WTC11 (cell line): ENCODE measurements at regions not wholly inside any gene's neighbourhood (a gene's known extent, or its start where the extent isn't known, plus 50 kb on each side); places are given as distances from the start of the nearest gene placed in this dataset.

Experiments used
- ATAC-seq: fragments of 200-7000 bp; cut with Tn5 transposase; 2 replicates; pipeline ENCODE4 v1.10.0; 2021; ENCODE audit warnings: mild to moderate bottlenecking, moderate library complexity
- CTCF ChIA-PET: fragments of 300-600 bp; sonication (Branson Sonifier 250); formaldehyde crosslinking; loops from one replicate; lab custom pipeline; 2021; ENCODE audit warnings: antibody characterized with exemption; lab: Charles Lee
- POLR2A ChIA-PET: fragments of 350-600 bp; sonication (Branson Sonifier 250); formaldehyde crosslinking; loops from one replicate; lab custom pipeline; 2021; ENCODE audit warnings: antibody characterized with exemption; lab: Charles Lee
- DNase-seq: peaks from one replicate; pipeline ENCODE4 v3.0.0; 2021; ENCODE audit warnings: low spot score
- H3K27ac Mint-ChIP-seq: 2 replicates; pipeline ENCODE4 v1.8.0; 2021; ENCODE audit warnings: mixed read lengths
- H3K27me3 Mint-ChIP-seq: 2 replicates; pipeline ENCODE4 v1.8.0; 2021; ENCODE audit warnings: low read depth, mild to moderate bottlenecking, moderate library complexity, mixed read lengths
- H3K36me3 Mint-ChIP-seq: 2 replicates; pipeline ENCODE4 v1.8.0; 2021; ENCODE audit warnings: mixed read lengths
- H3K4me1 Mint-ChIP-seq: 2 replicates; pipeline ENCODE4 v1.8.0; 2022; ENCODE audit warnings: mixed read lengths
- H3K4me3 Mint-ChIP-seq: 2 replicates; pipeline ENCODE4 v1.8.0; 2021; ENCODE audit warnings: mild to moderate bottlenecking, moderate library complexity, mixed read lengths
- H3K9me3 Mint-ChIP-seq: 2 replicates; pipeline ENCODE4 v1.8.0; 2021; ENCODE audit warnings: mixed read lengths
- ATF6 ChIP-seq: sonication (generic); formaldehyde crosslinking; IDR thresholded peaks from 2 replicates; pipeline ENCODE4 v1.8.1; 2023; ENCODE audit warnings: mild to moderate bottlenecking, missing genetic modification reagents
- ESRRA ChIP-seq: sonication (generic); formaldehyde crosslinking; IDR thresholded peaks from 2 replicates; pipeline ENCODE4 v1.8.1; 2022; ENCODE audit warnings: mild to moderate bottlenecking, missing genetic modification reagents, borderline replicate concordance
- GRHL2 ChIP-seq: fragments of 250-450 bp; sonication (Bioruptor Pico); IDR thresholded peaks from 2 replicates; pipeline ENCODE4 v1.8.0; 2022; ENCODE audit warnings: mild to moderate bottlenecking, moderate library complexity; ENCODE audit not compliant: insufficient replicate concordance, severe bottlenecking
- NR3C1 ChIP-seq: sonication (generic); formaldehyde crosslinking; conservative IDR thresholded peaks from 2 replicates; pipeline ENCODE4 v1.8.1; 2023; ENCODE audit warnings: low read depth, mild to moderate bottlenecking, missing genetic modification reagents
- STAT6 ChIP-seq: sonication (generic); formaldehyde crosslinking; conservative IDR thresholded peaks from 2 replicates; pipeline ENCODE4 v1.8.1; 2023; ENCODE audit warnings: mild to moderate bottlenecking, low read depth, missing genetic modification reagents, moderate library complexity
- ZMAT4 ChIP-seq: fragments of 250-450 bp; sonication (Bioruptor Pico); IDR thresholded peaks from 2 replicates; pipeline ENCODE4 v1.9.0; 2021; ENCODE audit warnings: mild to moderate bottlenecking
- ZNF121 ChIP-seq: sonication (generic); formaldehyde crosslinking; IDR thresholded peaks from 2 replicates; pipeline ENCODE4 v1.8.0; 2023; ENCODE audit warnings: missing genetic modification reagents
- ZNF138 ChIP-seq: sonication (generic); formaldehyde crosslinking; conservative IDR thresholded peaks from 2 replicates; pipeline ENCODE4 v1.8.1; 2022; ENCODE audit warnings: mild to moderate bottlenecking, moderate library complexity, missing genetic modification reagents
- ZNF396 ChIP-seq: fragments of 250-450 bp; sonication (Bioruptor Pico); IDR thresholded peaks from 2 replicates; pipeline ENCODE4 v1.8.0; 2021; ENCODE audit warnings: mild to moderate bottlenecking, moderate library complexity, borderline replicate concordance
- ZSCAN18 ChIP-seq: fragments of 250-450 bp; sonication (Bioruptor Pico); IDR thresholded peaks from 2 replicates; pipeline ENCODE4 v2.1.2; 2022; ENCODE audit warnings: mild to moderate bottlenecking, moderate library complexity
- TF ChIP-seq, protein P1 (sequence below): fragments of 250-450 bp; sonication (Bioruptor Pico); IDR thresholded peaks from 2 replicates; pipeline ENCODE4 v1.9.0; 2021; ENCODE audit warnings: mild to moderate bottlenecking, borderline replicate concordance
- TF ChIP-seq, protein P2 (sequence below): fragments of 250-450 bp; sonication (Bioruptor Pico); IDR thresholded peaks from 2 replicates; pipeline ENCODE4 v1.8.0; 2021; ENCODE audit warnings: mild to moderate bottlenecking
- TF ChIP-seq, protein P3 (sequence below): sonication (generic); formaldehyde crosslinking; IDR thresholded peaks from 2 replicates; pipeline ENCODE4 v1.8.0; 2023; ENCODE audit warnings: mild to moderate bottlenecking, missing genetic modification reagents

GRCh38 chr11:130629039-130629438 is 180.6 kb downstream of the ADAMTS15 start:
- ChIA-PET POLR2A (no interaction called here), CTCF (interaction anchor here (1.0 kb wide), 2 partner anchors 233 to 266 kb away, joined by 3 read pairs; no protein-coding TSS in a partner anchor)
- TF ChIP-seq NR3C1 (no peak), GRHL2 (CRISPR knock-in tag) (no peak), STAT6 (no peak), ZNF121 (no peak), ESRRA (CRISPR knock-in tag) (no peak), ZNF396 (CRISPR knock-in tag) (no peak), ATF6 (CRISPR knock-in tag) (no peak), ZSCAN18 (CRISPR knock-in tag) (no peak), ZMAT4 (CRISPR knock-in tag) (no peak), ZNF138 (CRISPR knock-in tag) (no peak)
- TF ChIP-seq, protein P1, sequence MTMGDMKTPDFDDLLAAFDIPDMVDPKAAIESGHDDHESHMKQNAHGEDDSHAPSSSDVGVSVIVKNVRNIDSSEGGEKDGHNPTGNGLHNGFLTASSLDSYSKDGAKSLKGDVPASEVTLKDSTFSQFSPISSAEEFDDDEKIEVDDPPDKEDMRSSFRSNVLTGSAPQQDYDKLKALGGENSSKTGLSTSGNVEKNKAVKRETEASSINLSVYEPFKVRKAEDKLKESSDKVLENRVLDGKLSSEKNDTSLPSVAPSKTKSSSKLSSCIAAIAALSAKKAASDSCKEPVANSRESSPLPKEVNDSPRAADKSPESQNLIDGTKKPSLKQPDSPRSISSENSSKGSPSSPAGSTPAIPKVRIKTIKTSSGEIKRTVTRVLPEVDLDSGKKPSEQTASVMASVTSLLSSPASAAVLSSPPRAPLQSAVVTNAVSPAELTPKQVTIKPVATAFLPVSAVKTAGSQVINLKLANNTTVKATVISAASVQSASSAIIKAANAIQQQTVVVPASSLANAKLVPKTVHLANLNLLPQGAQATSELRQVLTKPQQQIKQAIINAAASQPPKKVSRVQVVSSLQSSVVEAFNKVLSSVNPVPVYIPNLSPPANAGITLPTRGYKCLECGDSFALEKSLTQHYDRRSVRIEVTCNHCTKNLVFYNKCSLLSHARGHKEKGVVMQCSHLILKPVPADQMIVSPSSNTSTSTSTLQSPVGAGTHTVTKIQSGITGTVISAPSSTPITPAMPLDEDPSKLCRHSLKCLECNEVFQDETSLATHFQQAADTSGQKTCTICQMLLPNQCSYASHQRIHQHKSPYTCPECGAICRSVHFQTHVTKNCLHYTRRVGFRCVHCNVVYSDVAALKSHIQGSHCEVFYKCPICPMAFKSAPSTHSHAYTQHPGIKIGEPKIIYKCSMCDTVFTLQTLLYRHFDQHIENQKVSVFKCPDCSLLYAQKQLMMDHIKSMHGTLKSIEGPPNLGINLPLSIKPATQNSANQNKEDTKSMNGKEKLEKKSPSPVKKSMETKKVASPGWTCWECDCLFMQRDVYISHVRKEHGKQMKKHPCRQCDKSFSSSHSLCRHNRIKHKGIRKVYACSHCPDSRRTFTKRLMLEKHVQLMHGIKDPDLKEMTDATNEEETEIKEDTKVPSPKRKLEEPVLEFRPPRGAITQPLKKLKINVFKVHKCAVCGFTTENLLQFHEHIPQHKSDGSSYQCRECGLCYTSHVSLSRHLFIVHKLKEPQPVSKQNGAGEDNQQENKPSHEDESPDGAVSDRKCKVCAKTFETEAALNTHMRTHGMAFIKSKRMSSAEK (CRISPR knock-in tag), result no peak
- TF ChIP-seq, protein P2, sequence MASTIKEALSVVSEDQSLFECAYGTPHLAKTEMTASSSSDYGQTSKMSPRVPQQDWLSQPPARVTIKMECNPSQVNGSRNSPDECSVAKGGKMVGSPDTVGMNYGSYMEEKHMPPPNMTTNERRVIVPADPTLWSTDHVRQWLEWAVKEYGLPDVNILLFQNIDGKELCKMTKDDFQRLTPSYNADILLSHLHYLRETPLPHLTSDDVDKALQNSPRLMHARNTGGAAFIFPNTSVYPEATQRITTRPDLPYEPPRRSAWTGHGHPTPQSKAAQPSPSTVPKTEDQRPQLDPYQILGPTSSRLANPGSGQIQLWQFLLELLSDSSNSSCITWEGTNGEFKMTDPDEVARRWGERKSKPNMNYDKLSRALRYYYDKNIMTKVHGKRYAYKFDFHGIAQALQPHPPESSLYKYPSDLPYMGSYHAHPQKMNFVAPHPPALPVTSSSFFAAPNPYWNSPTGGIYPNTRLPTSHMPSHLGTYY (CRISPR knock-in tag), result no peak
- TF ChIP-seq, protein P3, sequence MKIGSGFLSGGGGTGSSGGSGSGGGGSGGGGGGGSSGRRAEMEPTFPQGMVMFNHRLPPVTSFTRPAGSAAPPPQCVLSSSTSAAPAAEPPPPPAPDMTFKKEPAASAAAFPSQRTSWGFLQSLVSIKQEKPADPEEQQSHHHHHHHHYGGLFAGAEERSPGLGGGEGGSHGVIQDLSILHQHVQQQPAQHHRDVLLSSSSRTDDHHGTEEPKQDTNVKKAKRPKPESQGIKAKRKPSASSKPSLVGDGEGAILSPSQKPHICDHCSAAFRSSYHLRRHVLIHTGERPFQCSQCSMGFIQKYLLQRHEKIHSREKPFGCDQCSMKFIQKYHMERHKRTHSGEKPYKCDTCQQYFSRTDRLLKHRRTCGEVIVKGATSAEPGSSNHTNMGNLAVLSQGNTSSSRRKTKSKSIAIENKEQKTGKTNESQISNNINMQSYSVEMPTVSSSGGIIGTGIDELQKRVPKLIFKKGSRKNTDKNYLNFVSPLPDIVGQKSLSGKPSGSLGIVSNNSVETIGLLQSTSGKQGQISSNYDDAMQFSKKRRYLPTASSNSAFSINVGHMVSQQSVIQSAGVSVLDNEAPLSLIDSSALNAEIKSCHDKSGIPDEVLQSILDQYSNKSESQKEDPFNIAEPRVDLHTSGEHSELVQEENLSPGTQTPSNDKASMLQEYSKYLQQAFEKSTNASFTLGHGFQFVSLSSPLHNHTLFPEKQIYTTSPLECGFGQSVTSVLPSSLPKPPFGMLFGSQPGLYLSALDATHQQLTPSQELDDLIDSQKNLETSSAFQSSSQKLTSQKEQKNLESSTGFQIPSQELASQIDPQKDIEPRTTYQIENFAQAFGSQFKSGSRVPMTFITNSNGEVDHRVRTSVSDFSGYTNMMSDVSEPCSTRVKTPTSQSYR, result no peak
- Mint-ChIP-seq H3K36me3 (no peaks in the 10 kb centered on the region), H3K27me3 (no peaks in the 10 kb centered on the region; the same call in 1 of the 2 replicates), H3K4me3 (no peak overlapping the region), H3K27ac (no peak overlapping the region), H3K9me3 (no peaks in the 10 kb centered on the region), H3K4me1 (peaks cover 4% of the 10 kb centered on the region; the same call in 1 of the 2 replicates)
- ATAC-seq (peak; percentile 56), DNase-seq (no peak)
